Smooth muscle cell (in vitro differentiated cells): ENCODE measurements at regions not wholly inside any gene's neighbourhood (a gene's known extent, or its start where the extent isn't known, plus 50 kb on each side); places are given as distances from the start of the nearest gene placed in this dataset.

Experiments used
- DNase-seq: peaks from one replicate; lab custom pipeline; 2025; ENCODE audit not compliant: unreplicated experiment; lab: John Stamatoyannopoulos, UW
- H2AFZ ChIP-seq: fragments of 200-600 bp; sonication (generic); 2 replicates; pipeline ENCODE4 v1.6.0; 2016; ENCODE audit warnings: antibody characterized with exemption, low read depth, mild to moderate bottlenecking
- H3F3A ChIP-seq: fragments of 200-600 bp; sonication (generic); 2 replicates; pipeline ENCODE4 v1.6.0; 2017; ENCODE audit warnings: antibody characterized with exemption, low read depth
- H3K27ac ChIP-seq: fragments of 200-600 bp; sonication (generic); 2 replicates; pipeline ENCODE4 v1.5.1; 2016; ENCODE audit warnings: low read depth, mild to moderate bottlenecking
- H3K27me3 ChIP-seq: fragments of 200-600 bp; sonication (generic); 2 replicates; pipeline ENCODE4 v1.6.1; 2016; ENCODE audit warnings: low read depth, mild to moderate bottlenecking
- H3K36me3 ChIP-seq: fragments of 200-600 bp; sonication (generic); 2 replicates; pipeline ENCODE4 v1.5.1; 2016; ENCODE audit warnings: low read depth
- H3K4me1 ChIP-seq: fragments of 200-600 bp; sonication (generic); 2 replicates; pipeline ENCODE4 v1.5.1; 2016; ENCODE audit warnings: low read depth
- H3K4me2 ChIP-seq: fragments of 200-600 bp; sonication (generic); 2 replicates; pipeline ENCODE4 v1.6.0; 2016; ENCODE audit warnings: mild to moderate bottlenecking
- H3K4me3 ChIP-seq: fragments of 200-600 bp; sonication (generic); 2 replicates; pipeline ENCODE4 v1.5.1; 2016; ENCODE audit warnings: mild to moderate bottlenecking
- H3K79me2 ChIP-seq: fragments of 200-600 bp; sonication (generic); 2 replicates; pipeline ENCODE4 v1.6.0; 2016; ENCODE audit warnings: low read depth, mild to moderate bottlenecking
- H3K9ac ChIP-seq: fragments of 200-600 bp; sonication (generic); 2 replicates; pipeline ENCODE4 v1.6.0; 2016; ENCODE audit warnings: low read depth
- H3K9me3 ChIP-seq: fragments of 200-600 bp; sonication (generic); replicated peaks from 2 replicates; pipeline ENCODE4 v1.5.1; 2016; ENCODE audit warnings: low read depth
- H4K20me1 ChIP-seq: fragments of 200-600 bp; sonication (generic); 2 replicates; pipeline ENCODE4 v1.6.0; 2016; ENCODE audit warnings: low read depth
- CTCF ChIP-seq: fragments of 200-600 bp; sonication (generic); IDR thresholded peaks from 2 replicates; pipeline ENCODE4 v1.5.1; 2017; ENCODE audit warnings: borderline replicate concordance, mild to moderate bottlenecking, antibody characterized with exemption; ENCODE audit not compliant: insufficient read depth, poor library complexity, severe bottlenecking
- WGBS: methylation state at CpG from one replicate; pipeline ENCODE4 v1.1.7; 2016; ENCODE audit warnings: low lambda C conversion rate; 5-methylcytosine and 5-hydroxymethylcytosine counted together

GRCh38 chr2:189364607-189365006 lies 76.7 kb upstream of the WDR75 start:
- Histone ChIP-seq H2AFZ (no peak overlapping the region), H3K36me3 (no peaks in the 10 kb centered on the region), H3K4me3 (no peak overlapping the region), H3K79me2 (no peaks in the 10 kb centered on the region), H3K9ac (no peak overlapping the region), H3K27me3 (no peaks in the 10 kb centered on the region), H3K4me2 (no peak overlapping the region), H4K20me1 (no peaks in the 10 kb centered on the region), H3K27ac (no peak overlapping the region), H3F3A (no peaks in the 10 kb centered on the region), H3K4me1 (no peaks in the 10 kb centered on the region), H3K9me3 (no peaks in the 10 kb centered on the region)
- WGBS = 92% methylated on average over 3 of the region's 3 CpGs
- TF ChIP-seq CTCF = no peak
- DNase-seq = no peak

GRCh38 chr2:189366349-189366748 lies 74.9 kb upstream of the WDR75 start:
- Histone ChIP-seq H3F3A (no peaks in the 10 kb centered on the region), H3K9me3 (no peaks in the 10 kb centered on the region), H4K20me1 (no peaks in the 10 kb centered on the region), H3K79me2 (no peaks in the 10 kb centered on the region), H3K27me3 (no peaks in the 10 kb centered on the region), H3K4me2 (no peak overlapping the region), H3K4me1 (no peaks in the 10 kb centered on the region), H3K4me3 (no peak overlapping the region), H2AFZ (no peak overlapping the region), H3K36me3 (no peaks in the 10 kb centered on the region), H3K27ac (no peak overlapping the region), H3K9ac (no peak overlapping the region)
- DNase-seq = no peak
- WGBS = 84% methylated on average over 3 of the region's 3 CpGs
- no peak for TF ChIP-seq CTCF

- WGBS = 68% methylated on average over 2 of the region's 2 CpGs
- Histone ChIP-seq H4K20me1 (no peaks in the 10 kb centered on the region), H2AFZ (no peak overlapping the region)
These were observed 73.9 kb upstream of the WDR75 start for GRCh38 chr2:189367343-189367742.

More at GRCh38 chr2:189367343-189367742, 73.9 kb upstream of the WDR75 start:
- TF ChIP-seq CTCF = no peak
- Histone ChIP-seq H3K79me2 (no peaks in the 10 kb centered on the region), H3K4me3 (no peak overlapping the region), H3K4me2 (no peak overlapping the region), H3K9me3 (no peaks in the 10 kb centered on the region), H3K27ac (no peak overlapping the region), H3K36me3 (no peaks in the 10 kb centered on the region), H3K4me1 (no peaks in the 10 kb centered on the region), H3K9ac (no peak overlapping the region), H3K27me3 (no peaks in the 10 kb centered on the region), H3F3A (no peaks in the 10 kb centered on the region)
- no peak for DNase-seq
